NB4 (cell line): ENCODE measurements at regions not wholly inside any gene's neighbourhood (a gene's known extent, or its start where the extent isn't known, plus 50 kb on each side); places are given as distances from the start of the nearest gene placed in this dataset.

Experiments
- DNase-seq: peaks from one replicate; pipeline ENCODE4 v3.0.0; 2010; ENCODE audit warnings: low read depth
- H3K4me3 ChIP-seq: one replicate; pipeline ENCODE4 v1.5.1; 2011; ENCODE audit warnings: mild to moderate bottlenecking, low read depth, low read length, moderate library complexity
- MYC ChIP-seq: IDR thresholded peaks from 2 replicates; pipeline ENCODE4 v1.6.1; 2011; ENCODE audit warnings: low read depth, low read length
- POLR2A ChIP-seq: IDR thresholded peaks from 2 replicates; pipeline ENCODE4 v1.6.1; 2011; ENCODE audit warnings: mild to moderate bottlenecking; ENCODE audit not compliant: insufficient read length; ENCODE audit errors: extremely low read depth
- TF ChIP-seq, protein P1 (sequence below): IDR thresholded peaks from 2 replicates; pipeline ENCODE4 v1.6.1; 2011; ENCODE audit warnings: low read depth, low read length
- TF ChIP-seq, protein P2 (sequence below): IDR thresholded peaks from one replicate; pipeline ENCODE4 v1.5.1; 2012; ENCODE audit warnings: low read depth, low read length

DNA sequence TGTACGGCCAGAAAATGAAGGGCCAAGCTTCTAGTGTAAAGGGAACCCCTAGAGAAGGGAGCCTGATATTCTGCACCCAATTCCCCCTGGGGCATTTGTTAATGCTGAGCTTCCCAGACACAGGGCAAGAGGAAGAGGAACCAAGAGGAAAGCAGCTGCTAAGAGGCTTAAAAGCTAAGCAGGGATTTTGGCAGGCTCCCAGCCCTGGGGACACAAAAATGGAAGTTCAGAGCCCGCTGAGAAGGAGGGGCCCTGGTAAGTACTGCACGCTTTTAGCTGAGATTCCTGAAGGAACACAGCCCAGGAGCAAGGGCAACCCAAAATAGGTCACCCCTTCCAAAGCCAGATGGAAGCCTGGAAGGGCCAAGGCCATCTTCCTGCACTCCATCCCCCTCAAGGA, 387.3 kb upstream of the MGMT start:
- no peak overlapping the region for H3K4me3 ChIP-seq
- no peak for DNase-seq
- TF ChIP-seq, protein P1, sequence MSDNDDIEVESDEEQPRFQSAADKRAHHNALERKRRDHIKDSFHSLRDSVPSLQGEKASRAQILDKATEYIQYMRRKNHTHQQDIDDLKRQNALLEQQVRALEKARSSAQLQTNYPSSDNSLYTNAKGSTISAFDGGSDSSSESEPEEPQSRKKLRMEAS, result no peak

DNA sequence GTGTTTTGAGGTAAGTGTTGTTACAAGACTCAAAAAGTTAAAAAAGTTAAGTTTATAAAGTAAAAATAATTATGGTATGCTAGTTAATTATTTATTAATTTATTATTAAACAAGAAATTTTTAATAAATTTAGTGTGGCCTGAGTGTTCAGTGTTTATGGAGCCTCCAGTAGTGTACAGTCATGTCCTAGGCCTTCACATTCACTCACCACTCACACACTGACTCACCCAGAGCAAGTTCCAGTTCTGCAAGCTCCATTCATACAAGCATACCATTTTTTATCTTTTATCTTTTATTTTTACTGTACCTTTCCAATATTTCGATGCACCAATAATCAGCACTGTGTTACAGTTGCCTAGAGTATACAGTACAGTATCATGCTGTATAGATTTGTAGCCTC, 381.2 kb upstream of the MGMT start:
- H3K4me3 ChIP-seq, result no peak overlapping the region
- DNase-seq, result no peak
- TF ChIP-seq MYC, result no peak
- TF ChIP-seq, protein P1, result no peak
- TF ChIP-seq POLR2A, result no peak
- TF ChIP-seq, protein P2, sequence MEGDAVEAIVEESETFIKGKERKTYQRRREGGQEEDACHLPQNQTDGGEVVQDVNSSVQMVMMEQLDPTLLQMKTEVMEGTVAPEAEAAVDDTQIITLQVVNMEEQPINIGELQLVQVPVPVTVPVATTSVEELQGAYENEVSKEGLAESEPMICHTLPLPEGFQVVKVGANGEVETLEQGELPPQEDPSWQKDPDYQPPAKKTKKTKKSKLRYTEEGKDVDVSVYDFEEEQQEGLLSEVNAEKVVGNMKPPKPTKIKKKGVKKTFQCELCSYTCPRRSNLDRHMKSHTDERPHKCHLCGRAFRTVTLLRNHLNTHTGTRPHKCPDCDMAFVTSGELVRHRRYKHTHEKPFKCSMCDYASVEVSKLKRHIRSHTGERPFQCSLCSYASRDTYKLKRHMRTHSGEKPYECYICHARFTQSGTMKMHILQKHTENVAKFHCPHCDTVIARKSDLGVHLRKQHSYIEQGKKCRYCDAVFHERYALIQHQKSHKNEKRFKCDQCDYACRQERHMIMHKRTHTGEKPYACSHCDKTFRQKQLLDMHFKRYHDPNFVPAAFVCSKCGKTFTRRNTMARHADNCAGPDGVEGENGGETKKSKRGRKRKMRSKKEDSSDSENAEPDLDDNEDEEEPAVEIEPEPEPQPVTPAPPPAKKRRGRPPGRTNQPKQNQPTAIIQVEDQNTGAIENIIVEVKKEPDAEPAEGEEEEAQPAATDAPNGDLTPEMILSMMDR, result no peak

DNA sequence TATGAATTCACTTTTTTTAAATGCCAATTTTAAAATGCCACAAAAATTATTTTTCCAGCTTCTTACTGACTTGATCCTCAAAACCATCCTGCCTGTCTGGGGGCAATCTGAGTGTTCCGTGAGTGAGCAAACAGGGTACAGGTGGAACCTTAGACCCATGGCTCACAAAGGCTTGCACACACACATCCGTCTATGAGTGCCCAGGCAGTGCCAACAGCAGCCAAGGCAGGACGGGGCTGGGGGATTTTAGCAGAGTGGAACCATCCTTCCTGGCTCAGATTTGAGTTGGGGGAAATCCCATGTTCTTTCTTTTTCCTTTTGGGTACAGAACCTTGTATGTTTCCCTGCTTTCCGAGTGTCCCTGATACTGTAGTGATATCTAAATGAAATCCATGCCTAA, 377.7 kb upstream of the MGMT start:
- no peak for DNase-seq
- TF ChIP-seq, protein P1, result no peak
- no peak for TF ChIP-seq POLR2A
- TF ChIP-seq, protein P2, result no peak
- TF ChIP-seq MYC, result no peak
- H3K4me3 ChIP-seq, result no peak overlapping the region

DNA sequence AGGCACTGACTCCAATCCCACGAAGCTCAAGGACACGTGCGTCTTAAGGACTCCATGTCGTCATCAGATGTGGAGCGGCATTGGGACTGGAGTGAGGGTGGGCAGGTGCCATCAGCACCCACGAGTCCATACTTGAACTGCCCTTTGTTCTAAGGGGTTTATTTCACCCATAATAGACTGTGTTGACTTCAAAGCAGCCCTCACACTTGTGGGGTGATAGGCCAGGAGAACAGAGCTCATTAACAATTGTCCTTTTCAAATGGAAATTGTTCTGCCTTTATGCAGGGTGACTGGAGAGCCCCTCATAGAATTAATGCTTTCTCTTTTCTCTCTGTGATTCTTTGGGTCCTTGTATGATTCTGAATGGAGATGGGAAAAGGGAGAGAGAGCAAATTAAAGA, 376.9 kb upstream of the MGMT start:
- H3K4me3 ChIP-seq, result no peak overlapping the region
- TF ChIP-seq POLR2A, result no peak
- TF ChIP-seq, protein P1, result no peak
- no peak for TF ChIP-seq MYC
- DNase-seq, result no peak

DNA sequence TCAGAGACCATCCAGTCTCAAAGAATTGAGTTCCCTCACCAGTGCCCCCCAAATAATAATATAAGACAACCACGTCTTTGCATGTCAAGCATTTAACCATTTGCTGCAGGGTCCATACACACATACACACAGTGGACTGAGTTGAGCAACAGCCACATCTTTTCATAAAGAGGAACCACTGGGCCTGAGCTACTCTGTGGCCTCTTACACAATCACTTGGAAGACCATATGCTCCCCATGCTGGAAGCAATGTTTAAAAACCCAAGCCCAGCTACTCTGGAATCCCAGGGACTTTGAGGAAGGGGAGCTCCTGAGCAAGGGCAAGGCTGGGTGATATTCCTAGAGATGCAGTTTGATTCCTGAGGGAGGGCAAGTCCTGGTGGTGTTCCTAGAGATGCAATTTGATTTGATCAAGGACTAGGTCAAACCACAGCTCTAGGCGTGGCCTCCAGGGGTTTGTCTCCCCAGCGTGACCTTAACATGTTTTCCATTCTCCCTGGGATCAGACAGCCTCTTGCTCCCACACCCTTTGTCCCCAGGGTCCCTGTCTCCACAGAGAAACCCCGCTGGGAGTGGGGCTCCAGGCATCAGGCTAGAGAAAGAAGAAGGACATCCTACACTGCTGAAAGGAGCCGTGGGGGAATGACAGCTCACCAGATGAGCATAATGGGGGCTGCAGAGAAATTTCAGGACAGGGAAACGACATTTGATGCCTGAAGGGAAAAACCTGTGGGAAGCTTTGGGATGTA, 376.2 kb upstream of the MGMT start:
- peak; percentile 90 for DNase-seq

DNA sequence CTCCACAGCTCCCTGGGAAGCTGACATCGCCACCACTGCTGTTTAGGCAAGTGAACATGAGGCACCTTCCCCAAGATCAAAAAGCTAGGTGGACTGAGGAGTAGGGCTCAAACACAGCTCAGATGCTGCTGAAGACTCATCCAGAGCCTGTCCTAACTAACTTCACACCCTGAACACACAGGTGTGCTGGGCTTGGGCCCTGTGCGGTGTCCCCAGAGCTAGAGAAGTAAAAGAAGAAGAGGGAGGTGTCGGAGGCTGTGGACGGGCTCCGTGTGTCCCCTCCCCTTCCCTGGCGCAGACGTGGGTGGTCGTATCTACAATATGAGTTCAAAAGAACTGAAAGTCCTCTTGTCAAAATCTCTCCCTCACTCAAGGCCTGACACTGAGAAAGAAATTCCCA, 373.4 kb upstream of the MGMT start:
- no peak for DNase-seq

More for the DNA sequence above, 376.2 kb upstream of the MGMT start:
- H3K4me3 ChIP-seq, result no peak overlapping the region
- TF ChIP-seq, protein P1, result peak; percentile 66
- TF ChIP-seq MYC, result no peak

DNA sequence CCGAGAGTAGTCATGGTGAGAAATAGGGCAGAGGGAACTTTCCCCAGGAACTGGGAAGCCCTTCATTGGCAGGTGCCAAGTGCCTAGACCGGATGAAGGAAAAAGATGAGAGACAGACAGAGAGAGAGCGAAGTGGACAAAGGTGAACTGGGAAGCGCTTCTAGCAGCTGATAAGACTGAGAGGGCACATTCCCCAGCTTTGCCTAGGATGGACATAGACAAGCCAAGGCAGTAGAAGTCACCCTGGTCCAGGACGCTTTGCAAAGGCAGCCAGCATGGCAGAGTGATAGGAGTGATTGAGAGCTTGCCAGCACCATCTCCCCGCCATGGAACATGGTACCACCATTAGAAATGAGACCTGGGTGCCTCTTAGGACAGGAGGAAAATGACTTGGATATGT, 372.8 kb upstream of the MGMT start:
- H3K4me3 ChIP-seq, result no peak overlapping the region
- TF ChIP-seq, protein P1, result no peak
- TF ChIP-seq MYC (no peak), POLR2A (no peak)
- TF ChIP-seq, protein P2, result no peak

More for the DNA sequence above, 373.4 kb upstream of the MGMT start:
- TF ChIP-seq, protein P1, result no peak
- TF ChIP-seq POLR2A, result no peak
- TF ChIP-seq MYC, result no peak
- TF ChIP-seq, protein P2, result no peak
- no peak overlapping the region for H3K4me3 ChIP-seq

More for the DNA sequence above, 372.8 kb upstream of the MGMT start:
- no peak for DNase-seq
